Cardiac muscle cell (in vitro differentiated cells and primary cell): ENCODE measurements at regions not wholly inside any gene's neighbourhood (a gene's known extent, or its start where the extent isn't known, plus 50 kb on each side); places are given as distances from the start of the nearest gene placed in this dataset.

ENCODE experiments used
- DNase-seq, 2 donors: peaks; one replicate each; pipeline versions ENCODE4 v3.0.0 to v3.0.0-alpha.2; 2010 to 2017; ENCODE audit warnings: low read depth in 1 of 2, low spot score in 1 of 2
- H3K27ac ChIP-seq: fragments of 200-600 bp; sonication (generic); 2 replicates; pipeline ENCODE4 v1.5.1; 2016
- H3K27me3 ChIP-seq: fragments of 200-600 bp; sonication (generic); 2 replicates; pipeline ENCODE4 v1.6.0; 2016; ENCODE audit warnings: control low read depth
- H3K36me3 ChIP-seq: fragments of 200-600 bp; sonication (generic); 2 replicates; pipeline ENCODE4 v1.5.1; 2016; ENCODE audit warnings: control low read depth
- H3K4me1 ChIP-seq: fragments of 200-600 bp; sonication (generic); 2 replicates; pipeline ENCODE4 v1.8.1; 2017; ENCODE audit warnings: low read depth, mild to moderate bottlenecking, mixed run types
- H3K4me3 ChIP-seq: fragments of 200-600 bp; sonication (generic); 2 replicates; pipeline ENCODE4 v1.5.1; 2016; ENCODE audit warnings: mild to moderate bottlenecking
- H3K9me3 ChIP-seq: fragments of 200-600 bp; sonication (generic); 2 replicates; pipeline ENCODE4 v1.5.1; 2017; ENCODE audit warnings: low read depth, mild to moderate bottlenecking, control low read depth
- TF ChIP-seq, protein P1 (sequence below): IDR thresholded peaks from 2 replicates; pipeline ENCODE4 v1.5.1; 2012; ENCODE audit warnings: low read depth, mild to moderate bottlenecking, low read length

DNA sequence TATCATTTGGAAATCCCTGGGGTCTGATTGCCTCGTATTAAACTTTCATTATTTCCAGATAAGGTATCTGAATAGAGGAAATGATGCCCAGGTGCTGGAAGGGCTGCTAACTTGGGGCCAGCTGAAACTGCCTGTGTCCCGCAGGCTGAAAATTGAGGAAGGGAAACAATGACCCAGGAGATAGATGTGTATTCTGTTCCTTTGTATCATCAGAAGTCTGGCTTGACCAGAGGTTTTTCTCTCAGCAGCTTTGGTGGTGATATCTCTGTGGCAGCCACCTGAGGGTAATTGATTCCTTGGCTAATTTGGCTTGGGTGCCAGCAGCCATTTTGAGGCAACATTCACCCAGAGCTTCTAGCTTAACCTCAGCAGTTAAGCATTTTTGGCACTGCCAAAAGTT lies 90.0 kb upstream of the STT3B start:
- H3K36me3 ChIP-seq = no peaks in the 10 kb centered on the region
- H3K27ac ChIP-seq = no peak overlapping the region
- TF ChIP-seq, protein P1, sequence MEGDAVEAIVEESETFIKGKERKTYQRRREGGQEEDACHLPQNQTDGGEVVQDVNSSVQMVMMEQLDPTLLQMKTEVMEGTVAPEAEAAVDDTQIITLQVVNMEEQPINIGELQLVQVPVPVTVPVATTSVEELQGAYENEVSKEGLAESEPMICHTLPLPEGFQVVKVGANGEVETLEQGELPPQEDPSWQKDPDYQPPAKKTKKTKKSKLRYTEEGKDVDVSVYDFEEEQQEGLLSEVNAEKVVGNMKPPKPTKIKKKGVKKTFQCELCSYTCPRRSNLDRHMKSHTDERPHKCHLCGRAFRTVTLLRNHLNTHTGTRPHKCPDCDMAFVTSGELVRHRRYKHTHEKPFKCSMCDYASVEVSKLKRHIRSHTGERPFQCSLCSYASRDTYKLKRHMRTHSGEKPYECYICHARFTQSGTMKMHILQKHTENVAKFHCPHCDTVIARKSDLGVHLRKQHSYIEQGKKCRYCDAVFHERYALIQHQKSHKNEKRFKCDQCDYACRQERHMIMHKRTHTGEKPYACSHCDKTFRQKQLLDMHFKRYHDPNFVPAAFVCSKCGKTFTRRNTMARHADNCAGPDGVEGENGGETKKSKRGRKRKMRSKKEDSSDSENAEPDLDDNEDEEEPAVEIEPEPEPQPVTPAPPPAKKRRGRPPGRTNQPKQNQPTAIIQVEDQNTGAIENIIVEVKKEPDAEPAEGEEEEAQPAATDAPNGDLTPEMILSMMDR = no peak
- DNase-seq = no peak
- H3K4me3 ChIP-seq = no peak overlapping the region
- no peaks in the 10 kb centered on the region for H3K27me3 ChIP-seq
- H3K9me3 ChIP-seq = no peaks in the 10 kb centered on the region
- H3K4me1 ChIP-seq = no peaks in the 10 kb centered on the region

DNA sequence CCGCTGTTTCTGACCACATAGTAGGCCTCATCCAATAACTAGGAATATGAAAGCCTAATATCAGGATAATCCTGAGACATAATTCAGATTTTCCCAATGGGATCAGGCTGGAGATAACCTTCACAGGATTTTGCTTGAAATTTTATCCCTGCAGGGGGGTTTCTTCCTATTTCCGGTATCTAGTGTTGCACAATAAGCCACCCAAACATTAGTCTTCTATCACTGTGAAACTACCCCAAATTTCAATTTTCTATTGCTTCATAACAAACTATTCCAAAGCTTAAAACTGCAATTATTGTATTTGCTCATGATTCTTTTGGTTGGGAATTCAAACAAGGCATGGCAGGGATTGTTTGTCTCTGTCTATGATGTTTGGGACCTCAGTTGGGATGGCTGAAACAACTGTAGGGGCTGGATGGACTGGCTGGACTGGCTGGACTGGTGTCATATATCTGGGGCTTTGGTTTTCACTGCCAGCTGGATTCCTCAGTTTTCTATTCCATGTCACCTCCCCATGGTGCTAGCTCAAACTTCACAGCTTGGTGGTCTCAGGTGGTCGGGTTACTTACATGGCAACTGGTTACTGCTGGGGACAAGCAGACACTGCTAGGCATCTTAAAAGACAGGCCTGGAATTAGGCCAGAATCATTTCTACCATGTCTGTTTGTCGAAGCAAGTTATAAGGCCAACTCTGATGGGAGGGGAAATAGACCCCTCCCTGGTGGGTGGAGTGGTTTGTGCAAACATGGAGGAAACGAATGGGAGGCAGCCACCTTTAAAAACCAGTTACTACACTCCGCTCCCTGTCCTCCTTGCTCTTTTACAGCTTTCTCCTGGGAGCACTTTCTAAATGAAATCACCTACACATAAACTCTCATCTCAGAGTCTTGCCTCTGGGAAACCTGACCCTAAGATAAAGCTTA lies 88.2 kb upstream of the STT3B start:
- Histone ChIP-seq H3K36me3 (no peaks in the 10 kb centered on the region), H3K9me3 (no peaks in the 10 kb centered on the region), H3K27ac (no peak overlapping the region), H3K4me1 (no peaks in the 10 kb centered on the region), H3K4me3 (no peak overlapping the region), H3K27me3 (no peaks in the 10 kb centered on the region)
- TF ChIP-seq, protein P1 = no peak
- no peak for DNase-seq

DNA sequence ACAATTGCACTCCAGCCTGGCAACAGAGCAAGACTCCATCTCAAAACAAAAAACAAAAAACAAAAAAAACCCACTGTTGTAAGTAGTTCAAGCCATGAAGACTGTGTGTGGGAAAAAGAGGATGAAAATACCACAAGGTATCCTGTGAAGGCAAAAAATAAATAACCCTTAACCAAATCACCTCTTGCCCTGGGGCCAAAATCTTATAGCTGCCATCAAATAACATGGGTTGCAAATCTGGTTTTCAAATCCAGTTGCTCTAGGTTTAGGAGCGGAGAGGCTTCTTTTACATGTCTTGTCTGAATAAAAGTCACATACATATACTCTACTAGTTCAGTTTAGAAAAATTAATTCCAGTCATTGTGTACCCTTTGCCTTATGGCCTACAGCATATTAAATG lies 87.0 kb upstream of the STT3B start:
- Histone ChIP-seq H3K36me3 (no peaks in the 10 kb centered on the region), H3K27ac (no peak overlapping the region), H3K4me3 (no peak overlapping the region), H3K9me3 (no peaks in the 10 kb centered on the region), H3K4me1 (no peaks in the 10 kb centered on the region), H3K27me3 (no peaks in the 10 kb centered on the region)
- DNase-seq = no peak
- TF ChIP-seq, protein P1 = no peak

DNA sequence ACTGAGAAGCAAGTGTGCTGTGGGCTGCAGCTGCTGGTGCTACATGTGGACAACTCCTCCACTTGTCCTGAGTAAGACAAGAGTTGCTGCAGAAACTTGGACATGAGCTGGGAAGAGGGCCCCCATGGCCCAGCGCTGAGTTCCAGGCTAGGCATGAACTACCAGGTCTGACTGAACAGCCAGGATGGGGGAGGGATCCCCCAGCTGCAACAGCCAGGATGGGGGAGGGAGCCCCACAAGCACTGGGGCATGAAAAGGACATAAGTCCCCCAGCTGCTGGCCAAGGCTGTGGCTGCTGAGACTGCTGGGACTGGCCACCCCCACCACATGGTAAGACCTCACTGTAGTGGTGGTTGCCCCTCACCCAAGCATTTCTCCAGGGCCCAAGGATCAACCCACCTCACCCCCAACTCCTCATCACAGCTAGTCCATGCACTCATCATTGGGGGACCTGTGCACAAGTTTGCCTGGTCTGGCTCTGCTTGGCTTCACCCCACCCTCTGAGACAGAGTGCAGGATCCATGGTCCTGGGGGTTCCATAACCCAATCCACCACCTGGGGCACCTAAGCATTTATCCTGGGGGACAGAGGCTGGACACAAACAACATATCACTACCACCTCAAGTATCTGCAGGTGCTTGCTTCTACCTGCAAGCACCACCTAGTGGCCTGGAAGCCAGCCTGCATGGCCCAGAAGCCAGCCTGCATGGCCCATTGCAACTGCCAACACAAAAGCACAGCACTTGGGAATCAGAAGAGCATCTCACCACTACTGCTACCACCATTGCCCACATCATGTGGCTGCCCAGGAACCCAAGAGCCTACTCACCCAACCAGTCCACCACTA lies 84.5 kb upstream of the STT3B start:
- peak in 1 of 2 donors; percentile 37 for DNase-seq
- TF ChIP-seq, protein P1 = peak; percentile 62
- Histone ChIP-seq H3K4me3 (no peak overlapping the region), H3K36me3 (no peaks in the 10 kb centered on the region), H3K9me3 (no peaks in the 10 kb centered on the region), H3K27me3 (no peaks in the 10 kb centered on the region), H3K4me1 (no peaks in the 10 kb centered on the region), H3K27ac (no peak overlapping the region)

DNA sequence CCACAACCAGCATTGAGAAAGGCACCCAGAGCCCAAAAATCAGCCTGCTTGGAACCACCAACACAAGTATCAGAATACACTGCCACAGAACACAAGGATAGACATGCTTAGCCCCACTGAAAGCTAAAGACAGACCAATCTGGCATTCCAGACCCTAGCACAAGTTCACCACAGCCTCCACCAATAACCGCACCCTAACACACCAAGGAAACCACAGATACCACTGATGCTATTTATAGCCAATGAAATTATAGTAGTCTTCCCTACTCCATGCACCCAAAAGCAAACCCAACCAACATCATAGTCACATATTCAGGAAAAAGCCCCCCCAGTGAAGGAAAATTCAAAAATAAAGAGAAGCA lies 83.9 kb upstream of the STT3B start:
- Histone ChIP-seq H3K36me3 (no peaks in the 10 kb centered on the region), H3K9me3 (no peaks in the 10 kb centered on the region), H3K4me3 (no peak overlapping the region), H3K27ac (no peak overlapping the region), H3K27me3 (no peaks in the 10 kb centered on the region), H3K4me1 (no peaks in the 10 kb centered on the region)
- DNase-seq = no peak
- TF ChIP-seq, protein P1 = no peak
